DND-41 (cell line): ENCODE measurements at regions not wholly inside any gene's neighbourhood (a gene's known extent, or its start where the extent isn't known, plus 50 kb on each side); places are given as distances from the start of the nearest gene placed in this dataset.

Experiments
- ATAC-seq: fragments of 200-7000 bp; cut with Tn5 transposase; 3 replicates; pipeline ENCODE4 v1.9.1; 2021; ENCODE audit warnings: low read depth; ENCODE audit not compliant: insufficient read depth
- DNase-seq: peaks from one replicate; pipeline ENCODE4 v3.0.0-alpha.2; 2020
- H2AFZ ChIP-seq: 2 replicates; pipeline ENCODE4 v1.6.0; 2012; ENCODE audit warnings: low read depth, low read length
- H3K27ac ChIP-seq: 2 replicates; pipeline ENCODE4 v1.5.1; 2012; ENCODE audit warnings: low read length, inconsistent platforms
- H3K27me3 ChIP-seq: fragments of 200-600 bp; sonication (generic); 2 replicates; pipeline ENCODE4 v1.6.0; 2012; ENCODE audit warnings: low read length, mild to moderate bottlenecking, inconsistent platforms; ENCODE audit not compliant: insufficient read depth, poor library complexity
- H3K36me3 ChIP-seq: 2 replicates; pipeline ENCODE4 v1.5.1; 2012; ENCODE audit warnings: low read length, inconsistent platforms; ENCODE audit not compliant: insufficient read depth
- H3K4me1 ChIP-seq: 2 replicates; pipeline ENCODE4 v1.5.1; 2012; ENCODE audit warnings: mild to moderate bottlenecking, low read length; ENCODE audit not compliant: insufficient read depth
- H3K4me2 ChIP-seq: 2 replicates; pipeline ENCODE4 v1.6.0; 2012; ENCODE audit warnings: mild to moderate bottlenecking, moderate library complexity, low read length, inconsistent platforms; ENCODE audit not compliant: insufficient read depth
- H3K4me3 ChIP-seq, 2 experiments: fragments of 200-600 bp in 1 of 2; shearing (Covaris generic) in 1 of 2; 2 replicates each; pipeline ENCODE4 v1.5.1; 2012 to 2016; ENCODE audit warnings: inconsistent platforms in 2 of 2, low read length in 2 of 2, mild to moderate bottlenecking in 2 of 2, low read depth in 1 of 2, moderate library complexity in 1 of 2
- H3K79me2 ChIP-seq: 2 replicates; pipeline ENCODE4 v1.6.0; 2012; ENCODE audit warnings: low read length, inconsistent platforms; ENCODE audit not compliant: insufficient read depth
- H3K9ac ChIP-seq: 2 replicates; pipeline ENCODE4 v1.6.0; 2012; ENCODE audit warnings: low read depth, mild to moderate bottlenecking, inconsistent platforms, low read length, moderate library complexity
- H3K9me3 ChIP-seq: 2 replicates; pipeline ENCODE4 v1.5.1; 2012; ENCODE audit warnings: low read length, moderate library complexity, mild to moderate bottlenecking, inconsistent platforms; ENCODE audit not compliant: insufficient read depth, severe bottlenecking
- H4K20me1 ChIP-seq: 2 replicates; pipeline ENCODE4 v1.6.0; 2012; ENCODE audit warnings: low read length; ENCODE audit not compliant: insufficient read depth
- EZH2 ChIP-seq: IDR thresholded peaks from 3 replicates; pipeline ENCODE4 v1.6.1; 2012; ENCODE audit warnings: borderline replicate concordance, low read depth, mild to moderate bottlenecking, moderate library complexity, low read length, inconsistent platforms; ENCODE audit not compliant: severe bottlenecking
- TF ChIP-seq, protein P1 (sequence below): IDR thresholded peaks from 2 replicates; pipeline ENCODE4 v1.5.1; 2012; ENCODE audit warnings: borderline replicate concordance, low read length, moderate library complexity, mild to moderate bottlenecking; ENCODE audit not compliant: poor library complexity, severe bottlenecking; ENCODE audit errors: extremely low read depth

DNA sequence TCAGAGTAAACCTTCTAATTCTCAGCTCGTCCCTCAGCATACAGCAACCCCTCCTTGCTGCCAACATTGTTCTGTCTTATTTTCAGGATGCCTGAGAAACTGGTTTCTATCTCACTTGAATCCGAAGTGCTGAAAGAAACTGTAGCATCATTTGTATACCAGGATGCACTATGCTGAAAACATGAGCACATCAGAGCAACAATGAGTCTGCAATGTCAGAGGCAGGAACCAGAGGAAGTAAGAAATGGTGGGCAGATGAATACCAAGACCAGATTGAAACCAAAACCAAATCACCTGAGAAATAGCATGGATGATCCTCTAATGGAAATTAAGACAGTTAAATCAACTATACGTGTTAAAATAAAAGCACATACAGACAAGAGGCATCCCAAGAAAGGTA lies 257.0 kb downstream of the KDM5D start:
- Histone ChIP-seq H4K20me1 (no peaks in the 10 kb centered on the region), H3K4me3 (no peak overlapping the region), H3K9me3 (peaks cover 6% of the 10 kb centered on the region), H3K79me2 (peaks cover 95% of the 10 kb centered on the region), H3K9ac (no peak overlapping the region), H3K4me1 (no peaks in the 10 kb centered on the region), H3K36me3 (peaks cover 21% of the 10 kb centered on the region), H3K27ac (no peak overlapping the region), H3K4me2 (no peak overlapping the region), H3K27me3 (no peaks in the 10 kb centered on the region), H2AFZ (no peak overlapping the region)
- no peak for DNase-seq
- ATAC-seq: no peak
- TF ChIP-seq, protein P1, sequence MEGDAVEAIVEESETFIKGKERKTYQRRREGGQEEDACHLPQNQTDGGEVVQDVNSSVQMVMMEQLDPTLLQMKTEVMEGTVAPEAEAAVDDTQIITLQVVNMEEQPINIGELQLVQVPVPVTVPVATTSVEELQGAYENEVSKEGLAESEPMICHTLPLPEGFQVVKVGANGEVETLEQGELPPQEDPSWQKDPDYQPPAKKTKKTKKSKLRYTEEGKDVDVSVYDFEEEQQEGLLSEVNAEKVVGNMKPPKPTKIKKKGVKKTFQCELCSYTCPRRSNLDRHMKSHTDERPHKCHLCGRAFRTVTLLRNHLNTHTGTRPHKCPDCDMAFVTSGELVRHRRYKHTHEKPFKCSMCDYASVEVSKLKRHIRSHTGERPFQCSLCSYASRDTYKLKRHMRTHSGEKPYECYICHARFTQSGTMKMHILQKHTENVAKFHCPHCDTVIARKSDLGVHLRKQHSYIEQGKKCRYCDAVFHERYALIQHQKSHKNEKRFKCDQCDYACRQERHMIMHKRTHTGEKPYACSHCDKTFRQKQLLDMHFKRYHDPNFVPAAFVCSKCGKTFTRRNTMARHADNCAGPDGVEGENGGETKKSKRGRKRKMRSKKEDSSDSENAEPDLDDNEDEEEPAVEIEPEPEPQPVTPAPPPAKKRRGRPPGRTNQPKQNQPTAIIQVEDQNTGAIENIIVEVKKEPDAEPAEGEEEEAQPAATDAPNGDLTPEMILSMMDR: no peak
- no peak for TF ChIP-seq EZH2

DNA sequence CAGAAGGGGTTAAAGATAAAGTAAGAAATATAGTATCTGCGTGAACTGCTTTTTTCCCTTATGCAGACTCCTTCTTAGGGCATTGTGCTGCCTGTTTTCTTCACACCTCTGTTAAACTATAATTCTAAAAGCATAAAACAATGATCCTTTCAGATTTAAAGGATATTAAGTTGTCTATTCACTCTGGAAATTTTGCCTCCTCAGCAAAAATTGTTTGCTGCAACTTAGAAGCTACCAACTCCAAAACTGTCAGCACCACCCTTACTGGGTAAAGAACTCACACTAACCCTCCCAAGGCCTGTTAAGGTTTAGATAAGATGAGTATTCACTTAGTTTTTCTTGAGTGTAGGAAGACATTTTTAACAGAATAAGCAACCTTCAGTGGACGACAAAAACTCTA lies 259.5 kb downstream of the KDM5D start:
- H3K9me3 ChIP-seq: no peaks in the 10 kb centered on the region
- H3K4me2 ChIP-seq: no peak overlapping the region
- no peak overlapping the region for H3K4me3 ChIP-seq
- DNase-seq (no peak), ATAC-seq (no peak)
- H3K9ac ChIP-seq: no peak overlapping the region
- peaks cover 83% of the 10 kb centered on the region for H3K79me2 ChIP-seq
- H4K20me1 ChIP-seq: no peaks in the 10 kb centered on the region
- H3K27me3 ChIP-seq: no peaks in the 10 kb centered on the region
- H3K27ac ChIP-seq: no peak overlapping the region
- H3K4me1 ChIP-seq: no peaks in the 10 kb centered on the region
- TF ChIP-seq EZH2: no peak
- TF ChIP-seq, protein P1: no peak
- no peak overlapping the region for H2AFZ ChIP-seq
- H3K36me3 ChIP-seq: peaks cover 20% of the 10 kb centered on the region

DNA sequence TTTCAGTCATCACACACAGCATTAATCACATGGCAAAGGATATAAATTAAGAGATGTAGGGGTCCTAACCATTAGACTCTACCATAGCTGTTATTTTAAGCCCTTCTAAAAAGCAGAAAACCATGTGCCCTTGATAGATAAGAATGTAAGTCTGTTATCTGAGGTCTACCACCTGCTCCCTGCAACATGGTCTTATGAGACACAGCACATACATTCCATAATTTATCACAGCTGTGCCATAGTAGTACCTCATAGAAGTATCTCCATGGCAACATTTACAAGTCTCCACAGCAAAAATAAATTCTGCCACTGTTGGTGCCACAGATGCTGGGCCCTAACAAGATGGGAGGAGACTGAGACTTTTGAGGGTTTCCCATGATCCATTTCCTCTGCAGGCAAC lies 265.4 kb downstream of the KDM5D start:
- H3K4me2 ChIP-seq: no peak overlapping the region
- DNase-seq: no peak
- no peaks in the 10 kb centered on the region for H3K4me1 ChIP-seq
- H3K79me2 ChIP-seq: peaks cover 29% of the 10 kb centered on the region
- H3K27ac ChIP-seq: no peak overlapping the region
- no peak overlapping the region for H3K4me3 ChIP-seq
- H3K27me3 ChIP-seq: no peaks in the 10 kb centered on the region
- no peaks in the 10 kb centered on the region for H3K9me3 ChIP-seq
- no peak overlapping the region for H3K9ac ChIP-seq
- peaks cover 63% of the 10 kb centered on the region for H3K36me3 ChIP-seq
- H2AFZ ChIP-seq: no peak overlapping the region
- no peak for TF ChIP-seq EZH2
- TF ChIP-seq, protein P1: no peak
- no peaks in the 10 kb centered on the region for H4K20me1 ChIP-seq
- no peak for ATAC-seq

DNA sequence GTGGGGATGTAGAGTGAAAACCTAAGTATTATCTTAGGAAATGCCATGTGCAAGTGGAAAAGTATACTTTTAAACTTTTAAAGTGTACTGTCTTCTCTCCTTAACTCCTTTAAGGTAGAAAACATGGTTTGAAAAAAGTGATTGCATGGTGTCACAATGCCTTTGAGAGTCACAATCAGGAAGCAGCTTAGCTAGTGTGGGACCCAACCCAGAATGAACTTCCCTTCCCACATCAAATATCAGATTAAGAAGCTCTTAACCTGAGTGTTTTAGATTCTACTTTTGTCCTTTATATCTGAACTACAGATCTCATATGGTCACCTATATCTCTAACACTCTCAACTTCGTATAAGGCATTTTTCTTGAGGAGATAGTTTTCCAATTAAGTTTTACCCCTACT lies 266.6 kb downstream of the KDM5D start:
- H3K4me3 ChIP-seq: no peak overlapping the region
- no peak overlapping the region for H3K27ac ChIP-seq
- ATAC-seq (peak; percentile 54; the same call in 1 of the 3 replicates), DNase-seq (no peak)
- TF ChIP-seq, protein P1: no peak
- TF ChIP-seq EZH2: no peak
- H3K4me1 ChIP-seq: no peaks in the 10 kb centered on the region
- H3K36me3 ChIP-seq: peaks cover 69% of the 10 kb centered on the region
- no peaks in the 10 kb centered on the region for H4K20me1 ChIP-seq
- no peak overlapping the region for H3K4me2 ChIP-seq
- no peaks in the 10 kb centered on the region for H3K27me3 ChIP-seq
- no peak overlapping the region for H2AFZ ChIP-seq
- H3K79me2 ChIP-seq: peaks cover 17% of the 10 kb centered on the region
- H3K9ac ChIP-seq: no peak overlapping the region
- H3K9me3 ChIP-seq: peaks cover 2% of the 10 kb centered on the region
